Fibroblast of villous mesenchyme (primary cell): ENCODE measurements at regions not wholly inside any gene's neighbourhood (a gene's known extent, or its start where the extent isn't known, plus 50 kb on each side); places are given as distances from the start of the nearest gene placed in this dataset.

Source experiments
- DNase-seq: peaks from one replicate; pipeline ENCODE4 v3.0.0-alpha.2; 2010; ENCODE audit warnings: low read depth
- H3K4me3 ChIP-seq: 2 replicates; pipeline ENCODE4 v1.5.1; 2011; ENCODE audit warnings: low read depth, mild to moderate bottlenecking, low read length
- CTCF ChIP-seq: IDR thresholded peaks from 2 replicates; pipeline ENCODE4 v1.5.1; 2012; ENCODE audit warnings: low read depth, mild to moderate bottlenecking, low read length; ENCODE audit not compliant: insufficient read depth

GRCh38 chr1:5717031-5717682 is 275.1 kb downstream of the NPHP4 start:
- no peak for DNase-seq
- no peak for TF ChIP-seq CTCF
- no peak overlapping the region for H3K4me3 ChIP-seq

- no peak overlapping the region for H3K4me3 ChIP-seq
- DNase-seq: no peak
- no peak for TF ChIP-seq CTCF
These were observed 276.1 kb downstream of the NPHP4 start for GRCh38 chr1:5716126-5716525.

GRCh38 chr1:5713101-5714010 is 278.9 kb downstream of the NPHP4 start:
- no peak for DNase-seq
- no peak overlapping the region for H3K4me3 ChIP-seq

GRCh38 chr1:5711956-5712645 is 280.1 kb downstream of the NPHP4 start:
- TF ChIP-seq CTCF: no peak

More at GRCh38 chr1:5713101-5714010, 278.9 kb downstream of the NPHP4 start:
- TF ChIP-seq CTCF: no peak

GRCh38 chr1:5711079-5711478 is 281.1 kb downstream of the NPHP4 start:
- no peak for TF ChIP-seq CTCF
- H3K4me3 ChIP-seq: no peak overlapping the region
- no peak for DNase-seq

More at GRCh38 chr1:5711956-5712645, 280.1 kb downstream of the NPHP4 start:
- DNase-seq: no peak
- H3K4me3 ChIP-seq: no peak overlapping the region

- DNase-seq: no peak
- H3K4me3 ChIP-seq: no peak overlapping the region
- no peak for TF ChIP-seq CTCF
These were observed 282.2 kb downstream of the NPHP4 start for GRCh38 chr1:5709976-5710375.
